ENCODE measurements at regions not wholly inside any gene's neighbourhood (a gene's known extent, or its start where the extent isn't known, plus 50 kb on each side); places are given as distances from the start of the nearest gene placed in this dataset.

DNA sequence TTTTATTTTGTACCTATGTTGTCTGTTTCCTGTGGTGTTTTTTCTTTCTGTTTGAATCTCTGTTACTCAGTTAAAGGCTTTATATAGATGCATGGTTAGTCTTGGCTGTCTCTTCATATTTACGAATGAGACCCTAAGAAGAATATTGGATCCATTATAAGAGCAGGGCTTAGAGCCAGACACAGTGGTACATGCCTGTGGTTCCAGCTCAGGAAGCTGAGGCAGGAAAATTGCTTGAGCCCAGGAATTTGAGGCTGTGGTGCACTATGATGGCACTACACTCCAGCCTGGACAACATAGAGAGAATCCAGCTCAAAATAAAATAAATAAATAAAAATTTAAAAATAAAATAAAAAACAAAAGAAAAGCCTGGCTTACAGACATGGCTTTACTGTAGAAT, 211.1 kb downstream of the SOD2 start:
- DNase-seq, result no peak

DNA sequence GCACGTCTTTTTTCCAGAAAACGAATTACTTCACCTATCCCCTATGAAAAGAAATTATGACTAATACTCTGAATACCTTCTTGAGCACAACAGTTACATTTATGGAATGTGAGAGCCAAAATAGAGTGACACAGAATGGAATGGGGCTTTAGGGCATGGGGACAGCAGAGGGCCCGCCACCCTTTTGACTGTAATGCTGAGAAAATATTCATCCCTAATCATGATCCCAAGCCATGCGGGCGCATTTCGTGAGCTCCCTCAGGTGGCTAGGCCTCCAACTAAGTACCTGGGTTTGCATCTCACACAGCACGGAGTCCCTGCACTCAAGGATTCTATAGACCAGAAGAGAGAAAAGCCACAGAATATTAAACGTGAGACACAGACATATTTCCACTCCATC, 212.6 kb downstream of the SOD2 start:
- DNase-seq, result no peak

- DNase-seq, result no peak
Observed at GRCh38 chr6:159479146-159479545, 213.9 kb downstream of the SOD2 start.

- DNase-seq, result no peak
Observed at GRCh38 chr6:159473475-159474263, 219.4 kb downstream of the SOD2 start.

DNA sequence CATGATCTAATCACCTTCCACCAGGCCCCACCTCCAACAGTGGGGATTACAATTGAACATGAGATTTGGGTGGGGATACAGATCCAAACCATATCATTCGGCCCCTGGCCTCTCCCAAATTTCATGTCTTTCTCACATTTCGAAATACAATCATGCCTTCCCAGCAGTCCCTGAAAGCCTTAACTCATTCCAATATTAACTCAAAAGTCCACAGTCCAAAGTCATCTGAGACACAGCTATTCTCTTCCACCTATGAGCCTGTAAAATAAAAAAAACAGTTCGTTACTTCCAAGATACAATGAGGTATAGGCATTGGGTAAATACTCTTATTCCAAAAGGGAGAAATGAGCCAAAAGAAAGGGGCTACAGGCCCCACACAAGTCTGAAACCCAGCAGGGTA, 222.6 kb downstream of the SOD2 start:
- DNase-seq, result no peak

GRCh38 chr6:159469443-159469842, 223.6 kb downstream of the SOD2 start:
- no peak for DNase-seq

GRCh38 chr6:159468994-159469393, 224.0 kb downstream of the SOD2 start:
- DNase-seq, result no peak

- no peak for DNase-seq
Observed at GRCh38 chr6:159467473-159468041, 225.5 kb downstream of the SOD2 start.

- no peak for DNase-seq
Observed at GRCh38 chr6:159466926-159467325, 226.1 kb downstream of the SOD2 start.

- no peak for DNase-seq
Observed at GRCh38 chr6:159464816-159465215, 228.2 kb downstream of the SOD2 start.

- no peak for DNase-seq
Observed at GRCh38 chr6:159463119-159463829, 229.8 kb downstream of the SOD2 start.

GRCh38 chr6:159462431-159462830, 230.6 kb downstream of the SOD2 start:
- no peak for DNase-seq

DNA sequence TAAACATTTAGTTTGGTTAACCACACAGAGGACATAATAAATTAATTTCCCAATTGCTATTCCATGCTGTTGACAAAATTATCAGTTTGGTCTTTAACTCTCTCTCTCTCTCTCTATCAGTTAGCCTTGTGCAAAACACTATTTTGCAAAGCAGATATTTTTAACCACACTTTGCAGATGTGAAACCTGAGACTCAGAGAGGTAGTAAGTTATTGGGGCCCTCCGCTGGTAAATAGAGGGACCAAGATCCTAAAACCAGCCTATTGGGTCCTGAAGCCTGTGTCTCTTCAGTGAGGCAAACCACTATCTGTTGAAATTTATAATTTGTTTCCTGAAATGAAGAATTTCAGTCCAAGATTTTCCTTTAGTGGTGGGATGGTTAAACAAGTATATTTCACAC, 231.0 kb downstream of the SOD2 start:
- no peak for DNase-seq

- DNase-seq, result no peak
Observed at GRCh38 chr6:159461266-159461665, 231.8 kb downstream of the SOD2 start.

GRCh38 chr6:159460476-159460875, 232.6 kb downstream of the SOD2 start:
- no peak for DNase-seq

- DNase-seq, result no peak
Observed at GRCh38 chr6:159456349-159456748, 236.7 kb downstream of the SOD2 start.

- no peak for DNase-seq
Observed at GRCh38 chr6:159455700-159456274, 237.3 kb downstream of the SOD2 start.

DNA sequence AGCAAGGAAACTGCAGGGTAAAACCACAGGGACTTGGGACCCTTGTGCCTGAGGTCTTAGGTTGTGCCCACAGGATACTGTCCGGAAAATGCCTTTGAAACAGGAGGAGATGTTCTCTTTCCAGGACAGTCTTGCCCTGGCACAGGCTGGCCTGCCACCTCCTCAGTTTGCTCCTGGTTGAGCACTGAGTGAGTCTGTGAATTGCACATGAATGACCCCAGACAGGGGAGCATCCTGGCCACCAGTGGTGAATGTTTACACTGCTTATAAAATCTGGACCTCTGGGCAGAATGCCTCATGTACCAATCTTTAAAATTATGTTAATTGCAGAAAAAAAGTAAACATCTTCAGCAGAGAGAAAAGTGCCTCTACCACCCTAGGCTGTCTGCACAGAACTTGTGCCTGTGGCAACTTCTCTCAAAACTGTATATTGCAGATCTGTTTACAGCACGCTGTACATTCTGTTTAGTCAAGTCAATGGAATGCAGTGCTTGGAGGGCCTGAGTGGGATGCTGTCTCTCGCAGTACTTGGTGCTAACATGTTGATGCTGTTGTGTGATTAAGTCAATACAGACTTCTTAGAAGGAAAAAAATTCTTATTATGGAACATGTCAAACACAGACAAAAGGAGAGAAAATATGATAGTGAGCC, 242.1 kb downstream of the SOD2 start:
- DNase-seq, result peak in 4 of 56 donors; percentile 1 to 9 (median 5)

GRCh38 chr6:159446340-159446739, 246.7 kb downstream of the SOD2 start:
- DNase-seq, result no peak

- no peak for DNase-seq
Observed at GRCh38 chr6:159445351-159445750, 247.7 kb downstream of the SOD2 start.

DNA sequence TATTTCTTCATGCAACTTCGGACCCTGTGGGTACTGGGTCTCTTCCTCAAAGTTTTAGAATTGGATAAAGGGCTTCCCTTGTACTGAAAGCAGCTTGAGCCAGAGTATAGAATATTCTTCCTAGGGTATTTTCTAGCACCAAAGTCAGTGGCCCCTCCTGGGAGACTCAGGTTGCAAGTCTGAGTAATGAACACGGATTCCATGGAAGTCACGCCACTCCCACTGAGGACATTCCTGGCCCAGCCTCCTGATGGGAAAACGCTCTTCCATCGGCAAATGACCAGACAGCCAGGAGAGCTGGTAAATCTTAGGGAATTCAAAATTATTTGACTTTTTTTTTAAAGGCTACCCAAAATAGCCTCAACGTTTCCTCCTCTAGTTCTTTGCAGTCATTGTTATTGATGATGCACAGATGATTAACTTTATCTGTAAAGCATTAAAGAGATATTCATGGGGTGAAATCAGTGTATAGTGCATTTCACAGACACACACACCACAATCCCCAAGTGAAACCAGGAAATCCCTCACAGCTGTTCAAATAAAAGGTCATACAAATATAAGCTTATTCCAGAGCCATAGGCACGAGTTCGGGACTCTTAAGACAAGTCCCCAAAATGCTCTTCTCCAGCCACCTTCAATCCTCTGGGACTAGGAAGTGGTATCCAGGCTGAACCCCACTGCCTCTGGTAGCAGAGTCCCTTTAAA, 248.8 kb downstream of the SOD2 start:
- no peak for DNase-seq

Measured in amygdala (tissue), 56 donors.